ENCODE measurements at regions not wholly inside any gene's neighbourhood (a gene's known extent, or its start where the extent isn't known, plus 50 kb on each side); places are given as distances from the start of the nearest gene placed in this dataset.
"Not testable (repeated sequence)": the region's sequence is repeated elsewhere in the genome, so short reads cannot be mapped to it uniquely, and the experiment has no call there.

- Histone ChIP-seq H3K4me1 (no peaks in the 10 kb centered on the region), H3K4me3 (no peak overlapping the region), H3K9me3 (no peaks in the 10 kb centered on the region), H3K27ac (no peak overlapping the region), H3K27me3 (no peaks in the 10 kb centered on the region), H3K36me3 (no peaks in the 10 kb centered on the region)
- no peak for TF ChIP-seq CTCF (IDR thresholded peaks at IDR 0.05)
- ATAC-seq (peak; percentile 71), DNase-seq (no peak)
- intact Hi-C loops (cut with DNase I) = no loop called here
These were observed 99.4 kb downstream of the SHANK2 start for GRCh38 chr11:71153005-71153390.

- H3K9me3 ChIP-seq; intact Hi-C loops (cut with DNase I); DNase-seq; H3K27ac ChIP-seq; H3K27me3 ChIP-seq; H3K4me1 ChIP-seq; H3K36me3 ChIP-seq; H3K4me3 ChIP-seq: not testable (repeated sequence)
- ATAC-seq = peak; percentile 18
These were observed 99.9 kb downstream of the SHANK2 start for GRCh38 chr11:71152312-71153004.

- intact Hi-C loops (cut with DNase I) = no loop called here
- Histone ChIP-seq H3K27me3 (no peaks in the 10 kb centered on the region), H3K36me3 (no peaks in the 10 kb centered on the region), H3K4me1 (no peaks in the 10 kb centered on the region), H3K4me3 (no peak overlapping the region), H3K9me3 (no peaks in the 10 kb centered on the region), H3K27ac (no peak overlapping the region)
- ATAC-seq (no peak), DNase-seq (no peak)
- TF ChIP-seq CTCF (IDR thresholded peaks at IDR 0.05) = no peak
These were observed 100.8 kb downstream of the SHANK2 start for GRCh38 chr11:71151561-71151960.

GRCh38 chr11:71150859-71151258 is 101.5 kb downstream of the SHANK2 start:
- no peak overlapping the region for H3K27ac ChIP-seq
- no peaks in the 10 kb centered on the region for H3K36me3 ChIP-seq
- DNase-seq (no peak), ATAC-seq (no peak)
- H3K9me3 ChIP-seq = no peaks in the 10 kb centered on the region
- no peak overlapping the region for H3K4me3 ChIP-seq
- no peaks in the 10 kb centered on the region for H3K27me3 ChIP-seq
- no peak for TF ChIP-seq CTCF (IDR thresholded peaks at IDR 0.05)
- H3K4me1 ChIP-seq = no peaks in the 10 kb centered on the region
- intact Hi-C loops (cut with DNase I) = no loop called here

GRCh38 chr11:71148716-71149115 is 103.7 kb downstream of the SHANK2 start:
- no peak overlapping the region for H3K4me3 ChIP-seq
- no peak overlapping the region for H3K27ac ChIP-seq
- no peaks in the 10 kb centered on the region for H3K36me3 ChIP-seq
- no peaks in the 10 kb centered on the region for H3K27me3 ChIP-seq
- no peak for ATAC-seq
- H3K4me1 ChIP-seq = no peaks in the 10 kb centered on the region
- no peak for TF ChIP-seq CTCF (IDR thresholded peaks at IDR 0.05)
- H3K9me3 ChIP-seq = no peaks in the 10 kb centered on the region
- DNase-seq = no peak
- intact Hi-C loops (cut with DNase I) = no loop called here

GRCh38 chr11:71147331-71147730 is 105.0 kb downstream of the SHANK2 start:
- intact Hi-C loops (cut with DNase I) = no loop called here
- TF ChIP-seq CTCF (IDR thresholded peaks at IDR 0.05) = no peak

More at GRCh38 chr11:71147331-71147730, 105.0 kb downstream of the SHANK2 start:
- H3K4me3 ChIP-seq = no peak overlapping the region
- H3K9me3 ChIP-seq = no peaks in the 10 kb centered on the region
- H3K36me3 ChIP-seq = no peaks in the 10 kb centered on the region
- DNase-seq = no peak
- no peaks in the 10 kb centered on the region for H3K27me3 ChIP-seq
- H3K27ac ChIP-seq = no peak overlapping the region
- no peaks in the 10 kb centered on the region for H3K4me1 ChIP-seq
- no peak for ATAC-seq
